ENCODE measurements at regions not wholly inside any gene's neighbourhood (a gene's known extent, or its start where the extent isn't known, plus 50 kb on each side); places are given as distances from the start of the nearest gene placed in this dataset.
A peak's percentile ranks its signal among the peaks of the same experiment; 100 is the strongest.

DNA sequence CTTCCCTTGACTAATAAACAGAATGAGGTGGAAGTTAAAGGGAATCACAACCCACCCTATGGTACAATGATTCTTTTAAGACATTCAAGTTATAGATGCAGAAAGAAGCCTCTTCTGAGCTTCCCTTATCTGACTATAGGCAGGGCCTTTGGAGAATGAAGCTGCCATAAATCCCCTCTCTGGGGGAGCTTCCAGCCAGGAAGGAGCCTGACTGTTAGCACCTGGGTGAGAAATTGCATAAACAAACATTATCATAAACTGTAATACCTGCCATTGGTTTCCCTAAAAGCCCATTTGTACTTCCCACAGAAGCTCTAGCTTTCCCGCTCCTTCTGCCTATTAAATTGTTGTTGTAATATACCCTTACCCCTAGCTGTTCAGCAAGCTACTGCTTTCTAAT is 81.3 kb upstream of the RESF1 start:
- ChIA-PET POLR2A (interaction anchor here (0.7 kb wide), 1 partner anchor 356 kb away, joined by 3 read pairs; no protein-coding TSS in a partner anchor), CTCF (interaction anchor here (1.0 to 1.4 kb wide), 2 partner anchors 13 to 162 kb away, joined by 3 read pairs; no protein-coding TSS in a partner anchor)
- no CpG with 5 or more reads among the region's 1 CpG for WGBS (ENCODE audit: insufficient coverage)
- Histone ChIP-seq H3K9me3 (ENCODE audit: control extremely low read depth in 1 of 5, control insufficient read depth in 4 of 5, insufficient read depth in 2 of 5, low read depth in 1 of 5, low read length in 4 of 5) (peaks cover 0 to 16% (median 4%) of the 10 kb centered on the region in 5 experiments), H3K4me1 (ENCODE audit: control extremely low read depth in 1 of 4, control insufficient read depth in 4 of 4, insufficient read depth in 4 of 4, low read length in 3 of 4) (peaks cover 4 to 29% (median 20%) of the 10 kb centered on the region in 4 experiments), H3K4me3 (ENCODE audit: control insufficient read depth in 1 of 7, extremely low read depth in 1 of 7, insufficient read depth in 4 of 7, low read depth in 2 of 7, low read length in 6 of 7) (peak overlapping the region in 1 of 7 experiments; percentile 11), H3K27ac (ENCODE audit: insufficient read depth in 1 of 2, low read depth in 1 of 2, low read length in 2 of 2, poor library complexity in 1 of 2, severe bottlenecking in 2 of 2) (no peak overlapping the region), H3K36me3 (ENCODE audit: control insufficient read depth in 4 of 4, insufficient read depth in 4 of 4, low read length in 3 of 4) (no peaks in the 10 kb centered on the region), H3K27me3 (replicated peaks in 2 of 5; ENCODE audit: control insufficient read depth in 4 of 5, insufficient read depth in 5 of 5, low read length in 4 of 5) (no peaks in the 10 kb centered on the region)
- no peak for DNase-seq

DNA sequence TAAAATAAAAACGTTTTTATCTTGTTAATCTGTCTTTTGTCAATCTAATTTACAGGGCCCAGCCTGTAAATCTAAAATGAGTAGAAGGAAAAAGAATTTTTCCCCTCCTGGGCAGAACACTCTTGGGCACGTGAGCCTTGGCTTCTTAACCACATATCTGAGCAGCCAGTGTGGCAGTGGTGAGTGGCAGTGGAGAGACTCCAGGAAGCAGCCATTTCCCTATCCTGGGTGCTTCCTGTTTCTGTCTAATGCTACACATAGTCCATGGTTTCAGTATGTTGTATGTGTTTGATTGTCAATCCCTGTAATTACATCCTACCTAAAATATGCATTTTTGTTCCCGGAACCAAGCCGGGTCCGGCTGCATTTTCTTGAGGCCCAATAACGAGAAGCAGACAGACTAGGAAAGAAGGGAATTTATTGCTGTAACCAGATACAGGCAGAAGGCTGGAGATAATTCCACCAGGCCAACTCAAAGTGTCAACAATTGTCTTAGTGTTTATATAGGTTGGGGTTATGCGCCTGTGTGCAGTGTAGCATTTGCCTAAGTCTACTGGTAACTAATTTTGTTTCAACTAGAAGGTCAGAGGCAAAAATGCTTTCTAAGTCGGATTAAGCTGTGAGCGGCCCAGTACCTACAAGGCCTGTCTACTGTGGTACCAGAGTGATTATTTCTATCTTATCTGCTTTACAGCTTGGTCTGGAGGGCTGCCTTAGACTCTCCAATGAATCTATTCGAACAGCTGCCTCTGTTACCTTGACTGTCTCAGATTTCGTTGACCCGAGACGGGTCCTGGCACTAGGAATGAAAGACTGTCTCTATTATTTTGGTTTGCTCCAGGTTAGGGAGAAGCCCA is 82.4 kb upstream of the RESF1 start:
- peak; percentile 86 to 99 (median 97) for DNase-seq
- H3K4me1 ChIP-seq (ENCODE audit: control extremely low read depth in 1 of 4, control insufficient read depth in 4 of 4, insufficient read depth in 4 of 4, low read length in 3 of 4), result peaks cover 4 to 29% (median 20%) of the 10 kb centered on the region in 4 experiments
- no peaks in the 10 kb centered on the region for H3K27me3 ChIP-seq (replicated peaks in 2 of 5; ENCODE audit: control insufficient read depth in 4 of 5, insufficient read depth in 5 of 5, low read length in 4 of 5)
- H3K36me3 ChIP-seq (ENCODE audit: control insufficient read depth in 4 of 4, insufficient read depth in 4 of 4, low read length in 3 of 4), result no peaks in the 10 kb centered on the region
- WGBS (ENCODE audit: insufficient coverage), result 50% methylated on average over 4 of the region's 13 CpGs
- peak overlapping the region in 3 of 7 experiments; percentile 1 to 25 (median 19) for H3K4me3 ChIP-seq (ENCODE audit: control insufficient read depth in 1 of 7, extremely low read depth in 1 of 7, insufficient read depth in 4 of 7, low read depth in 2 of 7, low read length in 6 of 7)
- H3K9me3 ChIP-seq (ENCODE audit: control extremely low read depth in 1 of 5, control insufficient read depth in 4 of 5, insufficient read depth in 2 of 5, low read depth in 1 of 5, low read length in 4 of 5), result peaks cover 0 to 22% (median 6%) of the 10 kb centered on the region in 5 experiments
- ChIA-PET POLR2A (interaction anchor here (0.5 kb wide), 1 partner anchor 510 kb away, joined by 6 read pairs; no protein-coding TSS in a partner anchor), CTCF (interaction anchor here (0.8 to 1.4 kb wide), 3 partner anchors 14 to 161 kb away, joined by 3 read pairs; no protein-coding TSS in a partner anchor)
- peak overlapping the region in 1 of 2 experiments; percentile 61 for H3K27ac ChIP-seq (ENCODE audit: insufficient read depth in 1 of 2, low read depth in 1 of 2, low read length in 2 of 2, poor library complexity in 1 of 2, severe bottlenecking in 2 of 2)

DNA sequence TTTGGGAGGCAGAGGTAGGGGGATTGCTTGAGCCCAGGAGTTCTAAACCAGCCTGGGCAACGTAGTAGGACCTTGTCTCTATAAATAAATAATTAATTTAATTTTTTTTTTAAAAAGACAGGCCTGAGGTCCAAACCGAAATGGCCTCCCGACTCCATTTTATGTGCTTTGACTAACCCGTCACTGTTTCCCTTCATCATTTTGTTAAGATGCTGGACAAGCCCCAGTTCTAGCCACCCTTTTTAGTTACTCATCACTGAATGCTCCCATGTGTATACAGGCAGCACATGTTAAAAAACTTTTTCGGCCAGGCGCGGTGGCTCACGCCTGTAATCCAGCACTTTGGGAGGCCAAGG is 83.6 kb upstream of the RESF1 start:
- H3K4me1 ChIP-seq (ENCODE audit: control extremely low read depth in 1 of 4, control insufficient read depth in 4 of 4, insufficient read depth in 4 of 4, low read length in 3 of 4), result peaks cover 4 to 29% (median 20%) of the 10 kb centered on the region in 4 experiments
- peak overlapping the region in 1 of 2 experiments; percentile 76 for H3K27ac ChIP-seq (ENCODE audit: insufficient read depth in 1 of 2, low read depth in 1 of 2, low read length in 2 of 2, poor library complexity in 1 of 2, severe bottlenecking in 2 of 2)
- no peak overlapping the region for H3K4me3 ChIP-seq (ENCODE audit: control insufficient read depth in 1 of 7, extremely low read depth in 1 of 7, insufficient read depth in 4 of 7, low read depth in 2 of 7, low read length in 6 of 7)
- DNase-seq, result no peak
- H3K27me3 ChIP-seq (replicated peaks in 2 of 5; ENCODE audit: control insufficient read depth in 4 of 5, insufficient read depth in 5 of 5, low read length in 4 of 5), result no peaks in the 10 kb centered on the region
- WGBS (ENCODE audit: insufficient coverage), result 97% methylated on average over 7 of the region's 8 CpGs
- H3K36me3 ChIP-seq (ENCODE audit: control insufficient read depth in 4 of 4, insufficient read depth in 4 of 4, low read length in 3 of 4), result no peaks in the 10 kb centered on the region
- POLR2A ChIA-PET, result interaction anchor here (0.9 kb wide), 1 partner anchor 146 kb away, joined by 3 read pairs; the partner anchor contains the start of gene AMN1
- peaks cover 0 to 24% (median 6%) of the 10 kb centered on the region in 5 experiments for H3K9me3 ChIP-seq (ENCODE audit: control extremely low read depth in 1 of 5, control insufficient read depth in 4 of 5, insufficient read depth in 2 of 5, low read depth in 1 of 5, low read length in 4 of 5)
- CTCF ChIA-PET, result interaction anchor here (0.8 to 1.4 kb wide), 2 partner anchors 18 to 19 kb away, joined by 3 to 4 read pairs; no protein-coding TSS in a partner anchor

DNA sequence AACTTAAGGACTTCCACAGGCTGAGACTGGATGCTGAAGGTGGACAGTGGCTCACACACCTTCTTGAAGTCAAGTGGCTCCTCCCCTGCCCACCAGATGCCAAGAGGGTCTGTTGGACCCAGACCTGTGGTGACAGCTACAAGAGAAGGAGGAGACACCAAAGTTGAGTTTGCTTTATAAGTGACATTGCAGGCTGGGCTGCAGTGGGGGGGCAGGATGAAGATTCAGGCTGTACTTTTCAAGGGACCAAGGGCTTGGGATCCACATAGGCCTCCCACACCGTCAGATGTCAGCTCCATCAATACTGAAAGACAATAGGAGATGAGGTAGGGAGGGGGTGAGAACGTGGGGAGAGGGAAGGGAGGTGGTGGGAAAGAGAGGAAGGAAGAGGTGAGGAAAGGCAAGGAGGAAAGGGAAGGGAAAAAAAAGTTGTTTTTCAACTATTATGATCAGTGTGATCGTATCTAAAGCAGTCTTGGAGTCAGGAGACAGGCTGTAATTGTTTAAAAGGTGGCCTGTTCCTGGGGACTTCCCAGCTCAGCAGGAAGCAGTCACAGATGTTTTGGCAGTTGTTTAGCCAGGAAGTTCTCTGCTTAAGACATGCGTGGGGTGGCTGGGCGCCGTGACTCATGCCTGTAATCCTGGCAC is 84.1 kb upstream of the RESF1 start:
- Histone ChIP-seq H3K27me3 (replicated peaks in 2 of 5; ENCODE audit: control insufficient read depth in 4 of 5, insufficient read depth in 5 of 5, low read length in 4 of 5) (no peaks in the 10 kb centered on the region), H3K4me3 (ENCODE audit: control insufficient read depth in 1 of 7, extremely low read depth in 1 of 7, insufficient read depth in 4 of 7, low read depth in 2 of 7, low read length in 6 of 7) (no peak overlapping the region), H3K9me3 (ENCODE audit: control extremely low read depth in 1 of 5, control insufficient read depth in 4 of 5, insufficient read depth in 2 of 5, low read depth in 1 of 5, low read length in 4 of 5) (peaks cover 0 to 24% (median 6%) of the 10 kb centered on the region in 5 experiments), H3K36me3 (ENCODE audit: control insufficient read depth in 4 of 4, insufficient read depth in 4 of 4, low read length in 3 of 4) (no peaks in the 10 kb centered on the region), H3K27ac (ENCODE audit: insufficient read depth in 1 of 2, low read depth in 1 of 2, low read length in 2 of 2, poor library complexity in 1 of 2, severe bottlenecking in 2 of 2) (peak overlapping the region; percentile 67 to 76), H3K4me1 (ENCODE audit: control extremely low read depth in 1 of 4, control insufficient read depth in 4 of 4, insufficient read depth in 4 of 4, low read length in 3 of 4) (peaks cover 4 to 29% (median 20%) of the 10 kb centered on the region in 4 experiments)
- 36% methylated on average over 4 of the region's 6 CpGs for WGBS (ENCODE audit: insufficient coverage)
- DNase-seq, result peak; percentile 86 to 98 (median 96)
- POLR2A ChIA-PET, result interaction anchor here (0.9 kb wide), 1 partner anchor 146 kb away, joined by 3 read pairs; the partner anchor contains the start of gene AMN1
- CTCF ChIA-PET, result interaction anchor here (1.3 to 1.4 kb wide), 2 partner anchors 15 to 18 kb away, joined by 3 to 4 read pairs; no protein-coding TSS in a partner anchor

DNA sequence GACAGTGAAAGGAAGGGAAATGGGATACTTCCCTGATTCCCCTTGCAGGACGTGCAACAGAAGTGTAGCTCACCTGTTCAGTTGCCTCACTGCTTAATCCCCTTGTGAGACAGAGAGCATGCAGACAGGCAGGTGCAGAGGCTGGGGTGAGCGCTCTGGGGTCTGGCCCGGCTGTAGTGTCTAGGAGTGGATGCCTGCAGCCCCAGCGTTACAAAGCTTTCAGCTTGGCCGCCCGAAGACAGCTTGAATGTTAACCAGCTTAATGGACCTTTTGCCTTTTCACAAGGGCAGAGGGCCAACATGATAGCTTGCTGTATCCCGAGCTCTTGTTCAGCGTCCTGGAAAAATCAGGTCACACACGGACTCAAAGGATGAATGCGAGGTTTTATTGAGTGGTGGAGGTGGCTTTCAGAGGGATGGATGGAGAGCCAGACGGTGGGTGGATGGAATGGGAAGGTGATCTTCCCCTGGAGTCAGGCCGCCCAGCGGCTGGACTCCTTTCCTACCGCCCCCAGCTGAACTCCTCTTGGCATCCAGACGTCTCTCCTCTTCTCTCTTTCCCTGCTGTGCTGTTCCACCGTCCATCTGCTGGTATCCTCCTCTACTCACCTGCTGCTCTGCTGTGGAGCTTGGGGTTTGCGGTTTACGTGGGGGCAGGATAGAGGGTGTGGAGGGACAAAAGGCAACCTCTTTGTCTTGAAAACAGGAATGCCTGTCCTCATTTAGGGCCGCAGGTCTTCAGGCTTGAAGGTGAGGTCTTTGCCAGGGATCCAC is 86.2 kb upstream of the RESF1 start:
- no peak for DNase-seq
- no peaks in the 10 kb centered on the region for H3K36me3 ChIP-seq (ENCODE audit: control insufficient read depth in 4 of 4, insufficient read depth in 4 of 4, low read length in 3 of 4)
- H3K27ac ChIP-seq (ENCODE audit: insufficient read depth in 1 of 2, low read depth in 1 of 2, low read length in 2 of 2, poor library complexity in 1 of 2, severe bottlenecking in 2 of 2), result no peak overlapping the region
- peaks cover 4 to 28% (median 18%) of the 10 kb centered on the region in 4 experiments for H3K4me1 ChIP-seq (ENCODE audit: control extremely low read depth in 1 of 4, control insufficient read depth in 4 of 4, insufficient read depth in 4 of 4, low read length in 3 of 4)
- WGBS (ENCODE audit: insufficient coverage), result 91% methylated on average over 16 of the region's 19 CpGs
- POLR2A ChIA-PET, result no interaction called here
- H3K4me3 ChIP-seq (ENCODE audit: control insufficient read depth in 1 of 7, extremely low read depth in 1 of 7, insufficient read depth in 4 of 7, low read depth in 2 of 7, low read length in 6 of 7), result no peak overlapping the region
- H3K9me3 ChIP-seq (ENCODE audit: control extremely low read depth in 1 of 5, control insufficient read depth in 4 of 5, insufficient read depth in 2 of 5, low read depth in 1 of 5, low read length in 4 of 5), result peaks cover 0 to 22% (median 6%) of the 10 kb centered on the region in 5 experiments
- H3K27me3 ChIP-seq (replicated peaks in 2 of 5; ENCODE audit: control insufficient read depth in 4 of 5, insufficient read depth in 5 of 5, low read length in 4 of 5), result no peaks in the 10 kb centered on the region
- CTCF ChIA-PET, result no interaction called here

DNA sequence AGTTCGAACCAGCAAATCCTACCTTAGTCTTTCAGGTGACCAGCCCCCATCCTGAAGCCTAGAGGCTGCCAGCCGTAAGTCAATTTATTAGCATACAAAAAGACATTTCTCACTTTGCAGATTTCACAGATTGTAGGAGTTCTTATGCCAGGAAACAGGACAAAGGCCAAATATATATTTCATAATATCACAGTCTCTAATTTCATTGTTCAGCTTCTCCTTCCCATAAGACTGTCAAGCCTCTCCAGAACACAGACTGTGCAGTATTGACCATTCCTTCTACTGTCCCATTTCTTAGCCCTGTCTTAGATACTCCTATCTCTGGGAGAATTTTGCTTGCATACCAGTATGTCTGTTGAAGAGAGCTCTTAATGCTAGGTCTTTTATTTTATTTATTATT is 89.2 kb upstream of the RESF1 start:
- Histone ChIP-seq H3K4me1 (ENCODE audit: control extremely low read depth in 1 of 4, control insufficient read depth in 4 of 4, insufficient read depth in 4 of 4, low read length in 3 of 4) (peaks cover 4 to 8% (median 7%) of the 10 kb centered on the region in 4 experiments), H3K4me3 (ENCODE audit: control insufficient read depth in 1 of 7, extremely low read depth in 1 of 7, insufficient read depth in 4 of 7, low read depth in 2 of 7, low read length in 6 of 7) (no peak overlapping the region), H3K27me3 (replicated peaks in 2 of 5; ENCODE audit: control insufficient read depth in 4 of 5, insufficient read depth in 5 of 5, low read length in 4 of 5) (no peaks in the 10 kb centered on the region), H3K9me3 (ENCODE audit: control extremely low read depth in 1 of 5, control insufficient read depth in 4 of 5, insufficient read depth in 2 of 5, low read depth in 1 of 5, low read length in 4 of 5) (peaks cover 0 to 20% (median 4%) of the 10 kb centered on the region in 5 experiments), H3K36me3 (ENCODE audit: control insufficient read depth in 4 of 4, insufficient read depth in 4 of 4, low read length in 3 of 4) (no peaks in the 10 kb centered on the region), H3K27ac (ENCODE audit: insufficient read depth in 1 of 2, low read depth in 1 of 2, low read length in 2 of 2, poor library complexity in 1 of 2, severe bottlenecking in 2 of 2) (no peak overlapping the region)
- ChIA-PET CTCF (interaction anchor here (1.1 kb wide), 1 partner anchor 19 kb away, joined by 3 read pairs; no protein-coding TSS in a partner anchor), POLR2A (no interaction called here)
- no peak for DNase-seq
- 100% methylated on average over 1 of the region's 2 CpGs for WGBS (ENCODE audit: insufficient coverage)

All from common myeloid progenitor, CD34-positive (primary cell).